A549 (cell line): ENCODE measurements at regions not wholly inside any gene's neighbourhood (a gene's known extent, or its start where the extent isn't known, plus 50 kb on each side); places are given as distances from the start of the nearest gene placed in this dataset.

Experiments used
- ATAC-seq, 2 experiments: fragments of 200-7000 bp in 1 of 2; fragments of >200 bp in 1 of 2; cut with Nextera tagmentation in 1 of 2; cut with Tn5 transposase in 1 of 2; 3 replicates each; pipeline versions ENCODE4 v1.8.0 to v1.9.1; 2018 to 2020; ENCODE audit warnings: mild to moderate bottlenecking in 1 of 2, moderate library complexity in 1 of 2
- CTCF ChIA-PET: fragments of 300-600 bp; sonication (Branson Sonifier 250); formaldehyde crosslinking; extraction: SDS; loops from one replicate; lab custom pipeline; 2021; ENCODE audit warnings: antibody characterized with exemption, inconsistent platforms; lab: Yijun Ruan, JAX
- POLR2A ChIA-PET: fragments of 350-600 bp; formaldehyde crosslinking; extraction: SDS; loops from one replicate; lab custom pipeline; 2021; ENCODE audit warnings: antibody characterized with exemption, inconsistent platforms; lab: Yijun Ruan, JAX
- DNase-seq, 2 experiments: peaks; one replicate each; pipeline versions ENCODE4 v3.0.0 to v3.0.0-alpha.2; 2011 to 2016; ENCODE audit warnings: low read depth in 1 of 2, low spot score in 1 of 2
- FAIRE-seq: peaks from 2 replicates; lab custom pipeline; 2011; peaks lifted over from hg19 to GRCh38; lab: Jason Lieb, UNC
- H3K27ac ChIP-seq, 2 experiments: fragments of >200 bp; sonication (Bioruptor Twin); formaldehyde crosslinking; 3 replicates each; pipeline ENCODE4 v1.5.1; 2016 to 2017
- H3K4me1 ChIP-seq: fragments of >200 bp; sonication (Bioruptor Twin); formaldehyde crosslinking; 3 replicates; pipeline ENCODE4 v1.6.1; 2016
- H3K4me2 ChIP-seq: fragments of >200 bp; sonication (Bioruptor Twin); formaldehyde crosslinking; 3 replicates; pipeline ENCODE4 v1.6.1; 2016
- H3K4me3 ChIP-seq: fragments of >200 bp; sonication (Bioruptor Twin); formaldehyde crosslinking; 3 replicates; pipeline ENCODE4 v1.5.1; 2016
- H3K9me3 ChIP-seq: fragments of >200 bp; sonication (Bioruptor Twin); formaldehyde crosslinking; 3 replicates; pipeline ENCODE4 v1.6.1; 2016
- BCL3 ChIP-seq: fragments of >200 bp; sonication (Bioruptor Twin); formaldehyde crosslinking; IDR thresholded peaks from 3 replicates; pipeline ENCODE4 v1.6.1; 2016
- CBX8 ChIP-seq: fragments of 200-600 bp; sonication (generic); IDR thresholded peaks from 2 replicates; pipeline ENCODE4 v1.6.1; 2016
- CHD2 ChIP-seq: fragments of 150-350 bp; IDR thresholded peaks from 2 replicates; pipeline ENCODE4 v1.6.1; 2014; ENCODE audit warnings: low read length; ENCODE audit not compliant: partially characterized antibody
- EHF ChIP-seq: fragments of 250-450 bp; sonication (Bioruptor Pico); IDR thresholded peaks from 2 replicates; pipeline ENCODE4 v1.5.0; 2020; ENCODE audit warnings: mild to moderate bottlenecking
- EP300 ChIP-seq, 2 experiments: fragments of >200 bp; sonication (Bioruptor Twin); formaldehyde crosslinking; IDR thresholded peaks; 2 replicates in 1 of 2; 3 replicates in 1 of 2; pipeline ENCODE4 v1.6.1; 2016 to 2017
- ESRRA ChIP-seq: fragments of 150-350 bp; IDR thresholded peaks from 2 replicates; pipeline ENCODE4 v1.6.1; 2014; ENCODE audit warnings: mild to moderate bottlenecking, low read length, borderline replicate concordance
- FOSB ChIP-seq: fragments of 250-450 bp; sonication (Bioruptor Pico); IDR thresholded peaks from 2 replicates; pipeline ENCODE4 v1.5.0; 2020; ENCODE audit warnings: mild to moderate bottlenecking, moderate library complexity
- FOSL2 ChIP-seq, 2 experiments: fragments of 450-650 bp in 1 of 2; fragments of >200 bp in 1 of 2; sonication (Bioruptor Twin) in 1 of 2; formaldehyde crosslinking; IDR thresholded peaks; 2 replicates each; pipeline versions ENCODE4 v1.5.0 to v1.6.1; 2016 to 2020; ENCODE audit warnings: mild to moderate bottlenecking in 1 of 2, moderate library complexity in 1 of 2
- GATA3 ChIP-seq: IDR thresholded peaks from 2 replicates; pipeline ENCODE4 v1.6.1; 2012; ENCODE audit warnings: borderline replicate concordance
- HDAC2 ChIP-seq: fragments of 200-600 bp; sonication (generic); IDR thresholded peaks from 2 replicates; pipeline ENCODE4 v1.6.1; 2016
- HOXB13 ChIP-seq: fragments of 250-450 bp; sonication (Bioruptor Pico); IDR thresholded peaks from 2 replicates; pipeline ENCODE4 v1.5.0; 2020; ENCODE audit warnings: low read depth, mild to moderate bottlenecking, moderate library complexity
- JUNB ChIP-seq: fragments of >200 bp; sonication (Bioruptor Twin); formaldehyde crosslinking; IDR thresholded peaks from 2 replicates; pipeline ENCODE4 v1.6.1; 2016
- KDM1A ChIP-seq: fragments of 200-600 bp; sonication (generic); IDR thresholded peaks from 2 replicates; pipeline ENCODE4 v1.6.1; 2016; ENCODE audit warnings: low read depth, mild to moderate bottlenecking
- KDM5A ChIP-seq: fragments of 200-600 bp; sonication (generic); IDR thresholded peaks from 2 replicates; pipeline ENCODE4 v1.6.1; 2016; ENCODE audit warnings: antibody characterized with exemption, mild to moderate bottlenecking
- MAFK ChIP-seq: fragments of 450-650 bp; IDR thresholded peaks from 2 replicates; pipeline ENCODE4 v1.6.1; 2014; ENCODE audit not compliant: partially characterized antibody
- MAX ChIP-seq: IDR thresholded peaks from 2 replicates; pipeline ENCODE4 v1.6.1; 2012
- MAZ ChIP-seq: fragments of 150-350 bp; IDR thresholded peaks from 2 replicates; pipeline ENCODE4 v1.6.1; 2014; ENCODE audit warnings: antibody characterized with exemption, low read depth, low read length, borderline replicate concordance
- MYC ChIP-seq: IDR thresholded peaks from 2 replicates; pipeline ENCODE4 v1.6.1; 2012; ENCODE audit warnings: mild to moderate bottlenecking, inconsistent platforms, low read length, improper control_type of control experiment, borderline replicate concordance
- NFE2L2 ChIP-seq: fragments of 150-350 bp; conservative IDR thresholded peaks from 2 replicates; pipeline ENCODE4 v1.6.1; 2014; ENCODE audit warnings: low read length
- PBX3 ChIP-seq: IDR thresholded peaks from 2 replicates; pipeline ENCODE4 v1.6.1; 2012
- PHF8 ChIP-seq: fragments of 200-600 bp; sonication (generic); IDR thresholded peaks from 2 replicates; pipeline ENCODE4 v1.6.1; 2016; ENCODE audit warnings: low read depth, mild to moderate bottlenecking, antibody characterized with exemption, moderate library complexity, borderline replicate concordance
- POLR2A ChIP-seq: IDR thresholded peaks from 2 replicates; pipeline ENCODE4 v1.6.1; 2012; ENCODE audit warnings: mild to moderate bottlenecking, low read length
- RAD21 ChIP-seq, 2 experiments: fragments of >200 bp in 1 of 2; sonication (Bioruptor Twin) in 1 of 2; formaldehyde crosslinking in 1 of 2; IDR thresholded peaks in 1 of 2; conservative IDR thresholded peaks in 1 of 2; 2 replicates in 1 of 2; 3 replicates in 1 of 2; pipeline ENCODE4 v1.6.1; 2012 to 2018; ENCODE audit warnings: inconsistent platforms in 1 of 2
- RCOR1 ChIP-seq: fragments of 150-350 bp; IDR thresholded peaks from 2 replicates; pipeline ENCODE4 v1.6.1; 2014; ENCODE audit warnings: antibody characterized with exemption, low read length, low read depth
- RFX5 ChIP-seq: fragments of 450-650 bp; IDR thresholded peaks from 2 replicates; pipeline ENCODE4 v1.7.1; 2014; ENCODE audit warnings: antibody characterized with exemption, mild to moderate bottlenecking, moderate library complexity
- RNF2 ChIP-seq: fragments of 200-600 bp; sonication (generic); IDR thresholded peaks from 2 replicates; pipeline ENCODE4 v1.6.1; 2016; ENCODE audit warnings: low read depth, mild to moderate bottlenecking, antibody characterized with exemption, moderate library complexity, borderline replicate concordance
- SREBF2 ChIP-seq: fragments of 450-650 bp; IDR thresholded peaks from 2 replicates; pipeline ENCODE4 v1.6.1; 2014; ENCODE audit warnings: mild to moderate bottlenecking, moderate library complexity
- TFCP2L1 ChIP-seq: fragments of 250-450 bp; sonication (Bioruptor Pico); IDR thresholded peaks from 2 replicates; pipeline ENCODE4 v1.5.0; 2021; ENCODE audit warnings: mild to moderate bottlenecking
- ZC3H11A ChIP-seq: fragments of 450-650 bp; IDR thresholded peaks from 2 replicates; pipeline ENCODE4 v1.6.1; 2014; ENCODE audit warnings: antibody characterized with exemption, mild to moderate bottlenecking
- ZFP36 ChIP-seq: fragments of 450-650 bp; IDR thresholded peaks from 2 replicates; pipeline ENCODE4 v1.6.1; 2014; ENCODE audit warnings: borderline replicate concordance; ENCODE audit not compliant: partially characterized antibody
- ZSCAN20 ChIP-seq: fragments of 250-450 bp; sonication (Bioruptor Pico); IDR thresholded peaks from 2 replicates; pipeline ENCODE4 v1.8.0; 2022; ENCODE audit warnings: mild to moderate bottlenecking, moderate library complexity
- WGBS: methylation state at CpG from one replicate; pipeline ENCODE4 v1.1.6; 2017; ENCODE audit errors: missing lambda C conversion rate; 5-methylcytosine and 5-hydroxymethylcytosine counted together
- TF ChIP-seq, protein P1 (sequence below): IDR thresholded peaks from 2 replicates; pipeline ENCODE4 v1.6.1; 2012; ENCODE audit warnings: low read depth, borderline replicate concordance
- TF ChIP-seq, protein P2 (sequence below): fragments of 150-350 bp; IDR thresholded peaks from 2 replicates; pipeline ENCODE4 v1.6.1; 2014; ENCODE audit warnings: low read depth, mild to moderate bottlenecking, low read length

DNA sequence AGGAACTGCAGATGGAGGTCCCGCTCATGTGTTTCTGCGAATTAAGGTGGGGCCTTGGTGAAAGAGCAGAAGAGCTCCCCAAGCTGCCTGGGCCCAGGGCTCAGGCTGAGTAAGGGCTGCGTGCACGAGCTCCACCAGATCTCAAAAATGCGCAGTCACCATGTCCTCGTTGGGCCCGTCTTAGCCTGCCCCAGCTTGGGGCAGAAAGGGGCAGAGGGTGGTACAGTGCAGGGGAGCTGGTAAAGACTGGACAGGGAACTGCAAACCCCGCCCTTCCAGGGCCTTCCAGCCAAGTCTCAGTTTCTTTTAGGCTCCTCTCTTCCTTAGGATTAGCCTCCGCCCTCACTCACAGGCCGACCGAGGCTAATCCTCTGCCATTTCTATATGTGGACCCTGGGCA, 101.6 kb downstream of the FOXF2 start:
- H3K4me2 ChIP-seq = no peak overlapping the region
- POLR2A ChIA-PET = no interaction called here
- DNase-seq = no peak
- H3K4me1 ChIP-seq = peaks cover 5% of the 10 kb centered on the region
- no peak for FAIRE-seq
- CTCF ChIA-PET = no interaction called here
- ATAC-seq = no peak
- H3K4me3 ChIP-seq = no peak overlapping the region
- H3K27ac ChIP-seq = no peak overlapping the region
- TF ChIP-seq RAD21 (conservative IDR thresholded peaks at IDR 0.05 in 1 of 2, IDR thresholded peaks at IDR 0.05 in 1 of 2) = no peak
- TF ChIP-seq, protein P1, sequence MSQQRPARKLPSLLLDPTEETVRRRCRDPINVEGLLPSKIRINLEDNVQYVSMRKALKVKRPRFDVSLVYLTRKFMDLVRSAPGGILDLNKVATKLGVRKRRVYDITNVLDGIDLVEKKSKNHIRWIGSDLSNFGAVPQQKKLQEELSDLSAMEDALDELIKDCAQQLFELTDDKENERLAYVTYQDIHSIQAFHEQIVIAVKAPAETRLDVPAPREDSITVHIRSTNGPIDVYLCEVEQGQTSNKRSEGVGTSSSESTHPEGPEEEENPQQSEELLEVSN = no peak
- TF ChIP-seq RNF2 = no peak
- TF ChIP-seq SREBF2 = no peak
- no peak for TF ChIP-seq KDM1A
- TF ChIP-seq HOXB13 = no peak
- TF ChIP-seq KDM5A = no peak
- TF ChIP-seq JUNB = no peak
- no peak for TF ChIP-seq TFCP2L1
- no peak for TF ChIP-seq NFE2L2
- no peak for TF ChIP-seq ESRRA
- no peak for TF ChIP-seq FOSL2 (IDR thresholded peaks at IDR 0.05)
- no peak for TF ChIP-seq FOSL2 (CRISPR knock-in tag; IDR thresholded peaks at IDR 0.05)
- TF ChIP-seq EP300 (IDR thresholded peaks at IDR 0.05) = no peak
- no peak for TF ChIP-seq ZSCAN20 (CRISPR knock-in tag)
- no peak for TF ChIP-seq PBX3
- TF ChIP-seq RCOR1 = no peak
- no peak for TF ChIP-seq MYC
- TF ChIP-seq BCL3 = no peak
- 0 out of 3 replicates have a peak, but pooled peaks cover 6% of the 10 kb centered on the region for H3K9me3 ChIP-seq
- 92% methylated on average over 11 of the region's 11 CpGs for WGBS

DNA sequence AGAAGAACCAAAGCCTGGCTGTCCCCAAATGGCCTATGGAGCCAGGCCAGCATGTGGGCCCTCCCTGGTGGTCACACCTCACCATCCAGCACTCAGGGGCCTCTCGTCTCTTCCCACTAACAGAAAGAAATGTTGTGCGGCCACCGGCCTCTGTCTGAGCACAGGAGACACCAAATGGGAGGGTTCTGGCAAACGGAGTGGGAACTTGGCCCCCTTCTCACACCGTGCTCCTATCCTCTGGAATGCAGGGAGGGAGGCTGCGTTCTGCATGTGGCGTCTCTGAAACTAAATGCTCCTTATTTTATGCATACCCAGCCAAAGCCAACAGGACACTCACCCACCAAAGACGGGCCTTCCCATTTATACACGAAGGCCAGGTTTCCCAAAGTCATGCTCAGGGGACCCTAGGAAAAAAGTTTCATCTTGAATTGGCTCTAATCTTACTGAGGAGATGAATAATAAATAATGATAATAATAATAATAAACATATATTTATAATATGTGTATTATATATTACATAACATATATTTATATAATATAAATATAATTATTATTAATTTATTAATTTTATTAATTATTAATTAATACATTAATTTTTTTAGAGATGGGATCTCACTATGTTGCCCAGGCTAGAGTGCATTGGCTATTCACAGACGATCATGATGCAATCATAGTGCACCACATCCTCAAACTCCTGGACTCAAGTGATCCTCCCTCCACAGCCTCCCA, 102.4 kb downstream of the FOXF2 start:
- Histone ChIP-seq H3K4me3 (no peak overlapping the region), H3K4me2 (no peak overlapping the region), H3K27ac (no peak overlapping the region), H3K9me3 (0 out of 3 replicates have a peak, but pooled peaks cover 8% of the 10 kb centered on the region), H3K4me1 (no peaks in the 10 kb centered on the region)
- ChIA-PET CTCF (interaction anchor here (1.2 to 1.3 kb wide), 2 partner anchors 17 to 22 kb away, joined by 3 read pairs; no protein-coding TSS in a partner anchor), POLR2A (no interaction called here)
- no peak for TF ChIP-seq ESRRA
- no peak for TF ChIP-seq MAZ
- TF ChIP-seq CBX8 = no peak
- no peak for TF ChIP-seq EHF (CRISPR knock-in tag)
- no peak for TF ChIP-seq FOSB
- no peak for TF ChIP-seq MYC
- no peak for TF ChIP-seq PHF8
- no peak for TF ChIP-seq ZC3H11A
- no peak for TF ChIP-seq HDAC2
- no peak for TF ChIP-seq MAX
- no peak for TF ChIP-seq GATA3
- TF ChIP-seq POLR2A = no peak
- TF ChIP-seq HOXB13 = no peak
- TF ChIP-seq ZFP36 = no peak
- no peak for TF ChIP-seq TFCP2L1
- TF ChIP-seq RFX5 = no peak
- TF ChIP-seq CHD2 = no peak
- TF ChIP-seq, protein P2, sequence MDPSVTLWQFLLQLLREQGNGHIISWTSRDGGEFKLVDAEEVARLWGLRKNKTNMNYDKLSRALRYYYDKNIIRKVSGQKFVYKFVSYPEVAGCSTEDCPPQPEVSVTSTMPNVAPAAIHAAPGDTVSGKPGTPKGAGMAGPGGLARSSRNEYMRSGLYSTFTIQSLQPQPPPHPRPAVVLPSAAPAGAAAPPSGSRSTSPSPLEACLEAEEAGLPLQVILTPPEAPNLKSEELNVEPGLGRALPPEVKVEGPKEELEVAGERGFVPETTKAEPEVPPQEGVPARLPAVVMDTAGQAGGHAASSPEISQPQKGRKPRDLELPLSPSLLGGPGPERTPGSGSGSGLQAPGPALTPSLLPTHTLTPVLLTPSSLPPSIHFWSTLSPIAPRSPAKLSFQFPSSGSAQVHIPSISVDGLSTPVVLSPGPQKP = no peak
- TF ChIP-seq MAFK = no peak
- ATAC-seq (no peak), FAIRE-seq (no peak), DNase-seq (no peak)
- 87% methylated on average over 9 of the region's 10 CpGs for WGBS
